ENCODE measurements at regions not wholly inside any gene's neighbourhood (a gene's known extent, or its start where the extent isn't known, plus 50 kb on each side); places are given as distances from the start of the nearest gene placed in this dataset.
"Not testable (repeated sequence)": the region's sequence is repeated elsewhere in the genome, so short reads cannot be mapped to it uniquely, and the experiment has no call there.

- DNase-seq: no peak
Observed at GRCh38 chr3:177439694-177440269, 242.5 kb upstream of the TBL1XR1 start.

GRCh38 chr3:177440456-177441104, 243.3 kb upstream of the TBL1XR1 start:
- DNase-seq: no peak

DNA sequence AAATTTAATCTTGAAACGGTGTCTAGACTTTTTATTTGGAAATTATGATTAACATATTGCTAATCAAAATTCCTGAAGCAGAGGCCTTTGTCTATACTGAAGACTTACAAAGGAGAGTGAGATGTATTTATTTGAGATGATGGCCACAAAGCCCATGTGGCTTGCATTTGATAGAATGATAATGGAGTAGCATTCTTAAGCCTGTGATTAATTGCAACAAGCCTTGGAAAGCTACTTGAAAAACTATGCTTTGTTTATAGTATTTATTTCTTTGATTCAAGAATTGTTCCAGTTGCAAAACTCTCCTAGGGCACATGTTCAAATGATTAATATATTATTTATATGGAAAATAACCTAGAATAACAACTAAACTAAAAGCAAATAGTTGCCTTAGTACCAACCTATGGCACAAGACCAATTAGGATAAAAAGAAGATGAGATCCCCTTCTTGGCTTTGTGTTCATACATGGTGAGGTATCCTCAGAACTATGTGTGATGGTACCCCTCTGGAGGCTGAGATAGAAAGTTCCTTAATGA, 244.1 kb upstream of the TBL1XR1 start:
- no peak for DNase-seq

DNA sequence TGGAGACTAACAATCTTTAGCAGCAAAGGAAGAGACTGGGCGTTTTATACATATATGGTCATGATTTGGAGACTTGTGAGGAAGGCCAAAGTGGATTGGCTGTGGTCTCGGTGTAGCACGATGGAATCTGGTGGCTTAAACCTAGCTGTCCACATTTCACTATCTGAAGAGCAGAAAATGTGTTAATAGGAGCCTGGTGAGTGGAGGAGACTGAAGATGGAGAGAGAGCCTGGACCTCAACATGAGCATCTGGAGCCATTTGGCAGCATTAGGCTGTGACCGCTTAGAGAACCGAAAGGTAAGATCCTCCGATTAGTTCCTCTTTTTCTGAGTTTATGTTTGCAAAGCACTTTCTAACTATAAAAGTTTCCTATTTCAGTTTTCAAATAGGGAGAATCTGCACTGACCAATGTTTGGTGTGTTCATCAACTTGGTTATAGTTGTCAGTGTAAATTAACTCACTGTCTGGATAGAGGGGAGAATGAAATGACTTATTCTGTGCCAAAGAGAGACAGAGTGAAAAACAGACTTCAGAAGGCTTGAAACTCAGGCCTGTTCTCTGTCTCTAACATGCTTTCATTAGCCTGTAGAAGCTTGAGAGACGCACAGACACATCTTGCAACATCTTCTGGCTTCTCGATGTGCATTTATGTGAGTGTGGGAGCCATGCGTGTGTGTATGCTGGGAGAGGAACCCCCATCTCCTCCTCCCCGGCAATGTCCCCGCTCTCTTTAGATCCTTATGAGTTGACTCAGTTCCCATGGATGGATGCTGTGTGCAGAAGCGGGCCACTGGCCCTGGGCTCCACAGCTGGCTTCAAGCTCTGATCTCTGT, 244.7 kb upstream of the TBL1XR1 start:
- no peak for DNase-seq

GRCh38 chr3:177443469-177443868, 246.2 kb upstream of the TBL1XR1 start:
- no peak for DNase-seq

- DNase-seq: no peak
Observed at GRCh38 chr3:177444696-177445095, 247.4 kb upstream of the TBL1XR1 start.

- DNase-seq: no peak
Observed at GRCh38 chr3:177445549-177445948, 248.3 kb upstream of the TBL1XR1 start.

GRCh38 chr3:177446165-177446601, 248.9 kb upstream of the TBL1XR1 start:
- no peak for DNase-seq

DNA sequence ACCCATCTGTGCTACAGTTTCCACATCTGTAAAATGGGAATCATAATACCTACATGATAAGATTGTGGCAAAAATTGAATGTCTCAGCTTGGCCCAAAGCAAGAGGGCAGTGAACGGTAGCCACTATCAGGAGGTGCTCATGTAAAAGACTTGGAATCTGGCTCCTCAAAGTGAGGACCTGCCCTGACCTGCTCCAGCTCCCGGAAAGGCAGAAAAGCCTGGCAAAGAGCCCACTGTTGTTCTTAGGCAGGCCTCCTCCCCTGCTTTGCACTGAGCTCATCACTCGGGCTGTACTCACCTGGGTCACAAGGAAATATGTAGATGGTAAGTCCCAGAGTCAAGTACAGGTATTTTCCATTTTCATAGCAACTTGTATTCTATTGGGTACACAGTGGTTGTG, 250.7 kb upstream of the TBL1XR1 start:
- no peak for DNase-seq

- DNase-seq: peak; percentile 22
Observed at GRCh38 chr3:177448987-177449359, 251.7 kb upstream of the TBL1XR1 start.

GRCh38 chr3:177449360-177450006, 252.2 kb upstream of the TBL1XR1 start:
- peak; percentile 35 for DNase-seq

DNA sequence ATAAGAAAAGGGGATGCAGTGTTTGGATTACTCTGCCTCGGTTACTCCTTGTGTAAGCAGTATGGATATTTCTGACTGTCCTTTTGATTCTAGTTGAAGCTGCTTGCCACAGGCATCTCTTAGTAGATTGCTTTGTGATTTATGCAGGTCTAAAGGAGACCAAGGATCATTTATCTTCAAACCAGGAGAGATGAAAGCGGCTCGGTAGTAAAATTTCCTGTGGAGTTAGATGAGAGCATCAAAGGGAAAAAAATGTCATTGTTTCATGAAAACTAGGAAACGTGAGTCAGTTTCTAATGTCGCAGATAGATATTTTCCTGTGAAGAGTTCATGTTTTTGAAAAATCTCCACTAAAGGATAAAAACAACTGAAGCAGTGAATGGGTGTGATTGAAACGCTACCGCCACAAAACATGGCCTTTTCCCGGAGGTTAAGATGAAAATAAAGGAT, 254.0 kb upstream of the TBL1XR1 start:
- no peak for DNase-seq

DNA sequence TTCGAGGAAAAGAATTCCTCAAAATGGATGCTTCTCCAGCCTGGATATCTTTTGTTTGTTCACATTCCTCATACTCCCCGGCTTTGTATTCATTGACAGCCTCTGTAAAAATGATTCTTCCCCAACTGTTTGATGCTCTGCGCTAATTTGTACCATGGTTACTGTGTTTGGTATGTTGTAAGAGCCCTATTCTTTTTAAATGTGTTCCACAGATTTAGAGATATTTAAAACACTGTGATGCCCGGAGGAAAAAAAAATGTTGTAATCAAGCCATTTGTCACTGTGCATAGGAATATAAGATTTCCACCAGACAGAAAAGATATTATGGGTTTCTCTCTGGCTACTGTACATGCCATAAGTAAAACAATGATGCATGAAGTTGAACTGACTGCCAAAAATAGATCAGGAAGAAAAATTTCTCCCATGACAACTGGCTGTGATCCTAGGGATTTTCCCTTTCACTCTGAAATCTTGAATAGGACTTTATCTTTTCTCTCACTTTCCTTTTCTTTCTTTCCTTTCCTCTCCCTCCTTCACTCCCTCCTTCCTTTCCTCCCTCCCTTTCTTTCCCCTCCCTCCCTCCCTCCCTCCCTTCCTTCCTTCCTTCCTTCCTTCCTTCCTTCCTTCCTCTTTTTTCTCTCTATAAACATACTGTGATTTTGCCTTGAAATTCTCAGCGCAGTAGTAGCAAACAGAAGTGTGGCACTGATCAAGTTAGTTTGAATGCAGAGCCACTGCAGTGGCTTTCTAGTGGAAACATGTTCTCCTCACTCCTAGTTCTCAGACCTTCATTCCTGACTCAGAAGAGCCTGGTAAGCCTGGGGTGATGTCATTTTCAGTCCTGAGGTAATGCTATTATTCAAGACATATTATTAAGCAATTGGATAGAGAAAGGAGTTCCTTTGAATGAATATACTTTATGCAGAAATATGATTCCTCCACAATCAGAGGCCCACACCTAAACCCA, 254.9 kb upstream of the TBL1XR1 start:
- DNase-seq: no peak

DNA sequence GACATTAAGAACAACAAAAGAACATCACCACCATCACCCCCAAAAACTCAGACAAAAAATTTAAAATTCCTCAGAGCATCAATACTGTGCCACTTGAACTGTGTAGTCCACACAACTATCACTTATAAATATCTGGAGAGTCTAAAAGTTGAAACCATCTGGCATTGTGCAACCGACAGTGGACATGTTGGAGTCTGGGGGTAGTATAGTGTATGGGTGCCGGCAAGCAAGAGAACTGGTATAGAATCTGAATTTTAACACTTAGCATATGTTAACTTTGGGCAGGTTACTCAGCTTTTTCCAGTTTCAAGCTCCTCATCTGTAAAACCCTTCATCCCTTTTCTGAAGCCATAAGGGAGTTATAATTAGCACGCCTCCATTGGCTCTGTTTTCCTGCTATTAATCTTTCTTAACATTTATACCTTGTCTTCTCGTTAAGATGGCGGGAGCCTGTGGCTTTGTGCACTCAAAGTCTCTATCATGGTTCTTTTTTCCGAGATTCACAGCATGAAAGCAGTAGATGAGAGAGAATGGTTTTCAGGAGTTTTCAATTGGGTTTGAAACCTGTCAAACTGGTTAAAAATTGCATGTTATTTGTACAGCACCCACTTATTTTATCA, 255.7 kb upstream of the TBL1XR1 start:
- no peak for DNase-seq

DNA sequence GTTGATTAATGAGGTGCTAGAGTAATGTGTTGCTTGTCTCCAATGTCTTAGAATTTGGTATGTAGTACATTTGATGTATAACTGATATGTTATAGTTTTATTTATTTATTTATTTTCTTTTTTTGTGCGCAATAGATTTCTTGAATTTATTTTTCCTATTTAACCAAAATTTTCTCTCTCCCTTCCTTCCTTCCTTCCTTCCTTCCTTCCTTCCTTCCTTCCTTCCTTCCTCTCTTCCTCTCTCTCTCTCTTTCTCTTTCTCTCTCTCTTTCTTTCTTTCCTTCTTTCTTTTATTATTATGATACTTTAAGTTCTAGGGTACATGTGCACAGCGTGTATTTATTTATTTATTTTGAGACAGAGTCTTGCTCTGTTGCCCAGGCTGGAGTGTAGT, 256.2 kb upstream of the TBL1XR1 start:
- no peak for DNase-seq

- not testable (repeated sequence) for DNase-seq
Observed at GRCh38 chr3:177457204-177457603, 259.9 kb upstream of the TBL1XR1 start.

GRCh38 chr3:177459401-177459800, 262.1 kb upstream of the TBL1XR1 start:
- DNase-seq: no peak

GRCh38 chr3:177460047-177460446, 262.8 kb upstream of the TBL1XR1 start:
- DNase-seq: no peak

DNA sequence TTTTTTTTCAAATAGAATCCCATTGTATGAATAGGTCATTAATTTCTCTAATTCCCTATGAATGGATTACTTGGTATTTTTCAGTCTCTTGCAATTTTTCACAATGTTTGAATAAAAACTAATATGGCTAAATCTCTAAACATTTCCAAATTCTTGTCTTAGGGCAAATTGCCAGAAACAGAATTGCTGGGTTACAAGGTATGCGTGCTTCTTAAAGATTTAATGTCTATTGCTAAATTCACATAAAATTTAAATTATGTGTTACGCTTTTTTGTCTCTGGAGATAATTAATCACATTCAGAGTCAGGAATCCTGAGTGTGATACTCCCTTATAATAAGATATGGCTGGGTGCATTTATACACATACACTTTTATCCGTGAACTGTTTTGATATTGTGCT, 264.5 kb upstream of the TBL1XR1 start:
- DNase-seq: no peak

DNA sequence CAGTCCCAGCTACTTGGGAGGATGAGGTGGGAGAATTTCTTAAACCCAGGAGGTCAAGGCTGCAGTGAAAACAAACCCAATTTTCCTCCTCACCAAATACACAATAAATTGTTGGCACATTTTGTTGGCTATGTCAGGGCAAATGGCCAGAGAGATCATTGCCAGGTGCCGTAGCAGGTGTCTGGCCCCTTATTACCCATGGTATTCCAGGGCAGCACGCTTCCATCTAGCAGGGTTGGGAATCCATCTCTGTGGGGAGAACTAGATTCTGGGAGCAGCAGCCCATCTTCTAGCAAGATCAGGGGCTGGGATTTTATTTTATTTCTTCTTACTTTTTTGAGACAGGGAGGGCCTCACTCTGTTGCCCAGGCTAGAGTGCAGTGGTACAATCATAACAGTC, 266.1 kb upstream of the TBL1XR1 start:
- not testable (repeated sequence) for DNase-seq

DNA sequence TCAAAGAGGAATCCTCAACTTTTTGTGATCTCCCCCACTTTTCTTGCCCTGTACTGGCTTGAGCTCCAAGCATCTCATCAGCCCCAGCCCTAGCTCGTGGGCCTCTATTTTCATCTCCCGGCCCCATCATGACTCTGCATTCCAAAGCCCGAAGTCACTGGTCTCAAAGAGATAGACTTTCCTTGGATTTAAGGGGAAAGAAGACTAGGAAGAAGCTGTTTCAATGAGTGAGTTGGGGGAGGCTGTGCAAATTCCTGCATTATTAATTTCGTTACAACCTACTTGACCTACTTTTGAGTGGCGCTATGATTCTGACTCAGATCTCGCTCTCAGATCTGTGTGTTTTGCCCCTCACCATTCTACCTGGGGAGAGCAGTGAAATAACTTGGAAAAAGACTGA, 266.6 kb upstream of the TBL1XR1 start:
- no peak for DNase-seq

All from CD4-positive, alpha-beta T cell treated with Interleukin-12 subunit alpha and Interleukin-12 subunit beta, for 1 hour (primary cell).